Bone marrow (tissue), 2 donors: ENCODE measurements at regions not wholly inside any gene's neighbourhood (a gene's known extent, or its start where the extent isn't known, plus 50 kb on each side); places are given as distances from the start of the nearest gene placed in this dataset.

Source experiments
- DNase-seq, 2 donors: peaks; one replicate each; lab custom pipeline; 2025; lab: John Stamatoyannopoulos, UW

DNA sequence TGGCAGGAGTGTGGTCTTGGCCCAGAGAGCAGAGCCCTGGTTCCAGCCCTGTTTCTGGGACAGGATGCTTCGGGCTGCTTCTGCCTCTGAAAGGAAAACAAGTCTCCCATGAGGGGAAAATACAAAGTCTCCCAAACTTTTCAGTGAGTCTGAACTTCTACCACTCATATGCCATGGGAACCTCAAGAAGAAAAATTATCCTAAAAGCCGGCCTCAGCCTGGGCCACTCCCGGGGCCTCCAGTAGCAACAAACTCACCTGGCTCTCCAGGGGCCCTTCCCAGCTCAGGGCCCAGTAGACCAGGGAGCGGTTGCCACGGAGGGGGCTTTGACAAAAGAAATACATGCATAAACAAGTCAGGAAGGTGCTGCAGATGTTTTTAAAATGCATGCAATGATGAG is 289.2 kb upstream of the HDAC4 start:
- DNase-seq, result no peak

DNA sequence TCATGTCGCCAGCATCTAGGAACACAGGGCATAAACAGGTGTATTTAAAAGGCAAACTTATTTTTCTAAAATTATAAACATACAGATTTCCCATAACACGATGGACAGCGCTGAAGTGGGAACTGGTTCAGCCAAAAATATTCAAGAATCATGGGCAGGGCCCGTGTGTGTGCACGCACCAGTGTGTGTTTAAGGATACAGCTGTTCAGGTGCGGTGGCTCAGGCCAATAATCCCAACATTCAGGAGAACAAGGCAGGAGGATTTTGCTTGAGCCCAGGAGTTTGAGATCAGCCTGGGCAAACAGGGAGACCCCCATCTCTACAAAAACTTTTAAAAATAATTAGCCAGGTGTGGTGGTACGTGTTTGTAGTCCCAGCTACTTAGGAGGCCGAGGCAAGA is 288.6 kb upstream of the HDAC4 start:
- DNase-seq, result no peak

DNA sequence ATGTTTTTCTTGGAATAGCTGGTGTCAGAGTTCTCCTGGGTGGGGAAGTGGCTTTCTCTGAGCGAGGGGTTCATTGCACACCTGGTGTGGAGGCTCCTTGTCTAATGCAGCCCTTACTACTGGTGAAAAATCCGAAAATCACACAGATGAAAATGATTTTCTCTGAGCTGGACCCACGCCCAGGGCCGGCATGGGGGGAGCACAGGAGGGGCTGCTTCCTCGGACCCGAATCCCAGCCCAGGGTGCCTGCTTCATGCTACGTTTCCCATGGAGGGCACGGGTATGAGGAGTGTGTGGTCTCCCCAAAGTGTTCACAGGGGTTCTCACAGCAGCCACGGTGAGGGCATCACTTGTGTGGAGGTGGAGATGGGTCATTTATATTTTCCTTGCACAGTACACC is 288.0 kb upstream of the HDAC4 start:
- DNase-seq, result no peak

DNA sequence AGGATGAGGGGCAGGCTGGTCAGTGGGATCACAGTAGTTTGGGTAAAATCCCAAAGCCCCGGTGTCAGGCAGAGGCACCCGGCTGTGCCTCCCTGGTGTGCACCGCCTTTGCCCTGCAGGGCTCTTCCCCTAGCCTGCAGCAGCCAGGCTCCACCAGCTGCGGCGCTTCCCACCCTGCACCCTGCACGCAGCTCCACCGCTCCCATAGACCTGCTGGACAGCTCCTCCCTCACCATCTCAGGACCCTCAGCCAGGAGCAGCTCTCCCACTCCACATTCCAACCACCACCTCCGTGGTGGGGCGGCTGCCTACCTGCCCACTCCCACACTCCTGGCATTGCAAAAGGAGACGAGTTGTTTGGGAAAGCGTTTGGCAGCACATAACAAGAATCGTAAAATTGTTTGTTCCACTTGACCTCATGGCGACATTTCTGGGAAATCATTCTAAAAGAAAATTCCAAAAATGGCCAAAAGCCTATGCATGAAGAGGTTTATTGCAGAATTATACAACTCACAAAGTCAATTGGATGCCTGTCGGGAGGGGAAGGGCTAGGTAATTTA is 287.4 kb upstream of the HDAC4 start:
- DNase-seq, result no peak

DNA sequence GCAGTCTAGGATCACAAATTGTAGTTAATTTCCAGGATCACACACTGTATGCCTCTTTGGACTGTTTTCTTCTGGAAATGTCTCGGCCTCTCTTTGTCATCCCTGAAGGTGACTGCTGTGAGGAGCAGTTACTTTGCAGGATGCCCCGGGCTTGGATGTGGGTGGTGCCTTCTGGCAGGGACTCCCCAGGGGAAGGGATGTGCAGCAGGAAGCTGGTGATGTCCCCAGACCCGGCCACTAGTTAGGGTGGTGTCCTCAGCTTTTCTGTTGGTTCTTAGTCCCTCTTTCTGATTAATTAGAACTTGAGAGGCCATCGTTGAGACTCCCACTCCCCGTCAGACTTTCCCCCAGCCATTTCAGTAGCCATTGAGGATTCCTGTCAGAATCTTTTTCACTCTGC is 286.6 kb upstream of the HDAC4 start:
- DNase-seq, result no peak

DNA sequence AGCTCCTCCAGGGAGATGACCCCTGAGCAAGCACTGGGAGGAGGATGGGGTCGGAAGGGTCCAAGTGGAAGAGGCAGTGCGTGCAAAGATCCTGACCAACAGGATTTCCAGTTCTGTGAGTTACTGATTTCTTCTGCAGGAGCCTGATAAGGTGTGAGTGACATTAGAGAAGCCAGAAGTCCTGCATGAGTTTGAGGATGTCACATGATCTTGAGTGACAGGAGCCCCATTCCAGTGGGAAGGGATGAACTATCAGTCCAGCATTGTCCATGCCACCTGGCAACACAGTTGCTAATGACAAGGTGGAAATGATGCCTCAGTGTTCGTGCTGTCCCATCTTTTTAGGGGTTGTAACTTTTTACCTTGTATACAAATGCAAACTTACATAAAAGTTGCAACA is 285.1 kb upstream of the HDAC4 start:
- no peak for DNase-seq

DNA sequence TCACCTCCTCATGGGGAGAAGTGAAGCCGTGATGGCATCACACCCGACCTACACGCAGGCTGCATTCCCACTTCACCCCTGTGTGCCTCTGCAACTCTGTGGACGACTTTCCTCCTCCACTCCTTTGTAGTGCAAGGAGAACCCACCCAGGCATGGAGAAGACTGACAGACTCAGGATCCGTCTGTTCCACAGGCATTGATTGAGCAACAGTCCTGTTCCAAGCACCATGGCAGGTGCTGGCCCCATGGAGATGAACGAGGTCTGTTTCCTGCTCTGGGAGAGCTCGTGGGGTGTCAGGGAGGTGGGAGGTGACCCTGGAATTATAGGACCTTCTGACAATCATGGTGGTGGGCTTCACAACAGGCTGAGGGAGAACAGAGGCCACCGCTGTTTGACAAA is 284.7 kb upstream of the HDAC4 start:
- no peak for DNase-seq

DNA sequence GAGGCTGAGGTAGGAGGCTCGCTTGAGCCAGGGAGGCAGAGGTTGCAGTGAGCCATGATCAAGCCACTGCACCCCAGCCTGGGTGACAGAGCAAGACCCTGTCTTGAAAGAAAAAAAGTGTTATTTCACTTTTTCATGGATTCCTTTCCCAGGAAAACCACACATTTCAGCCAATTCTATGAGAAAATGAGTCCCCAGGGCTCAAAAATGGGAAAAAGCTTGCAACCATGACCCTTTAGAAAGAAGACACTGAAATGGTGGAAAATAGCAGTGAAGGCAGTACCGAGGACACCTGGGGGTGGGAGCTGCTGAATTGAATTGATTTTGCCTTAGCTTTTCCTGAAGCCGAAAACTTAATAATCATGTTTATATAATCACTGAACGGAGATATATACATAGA is 284.2 kb upstream of the HDAC4 start:
- no peak for DNase-seq

DNA sequence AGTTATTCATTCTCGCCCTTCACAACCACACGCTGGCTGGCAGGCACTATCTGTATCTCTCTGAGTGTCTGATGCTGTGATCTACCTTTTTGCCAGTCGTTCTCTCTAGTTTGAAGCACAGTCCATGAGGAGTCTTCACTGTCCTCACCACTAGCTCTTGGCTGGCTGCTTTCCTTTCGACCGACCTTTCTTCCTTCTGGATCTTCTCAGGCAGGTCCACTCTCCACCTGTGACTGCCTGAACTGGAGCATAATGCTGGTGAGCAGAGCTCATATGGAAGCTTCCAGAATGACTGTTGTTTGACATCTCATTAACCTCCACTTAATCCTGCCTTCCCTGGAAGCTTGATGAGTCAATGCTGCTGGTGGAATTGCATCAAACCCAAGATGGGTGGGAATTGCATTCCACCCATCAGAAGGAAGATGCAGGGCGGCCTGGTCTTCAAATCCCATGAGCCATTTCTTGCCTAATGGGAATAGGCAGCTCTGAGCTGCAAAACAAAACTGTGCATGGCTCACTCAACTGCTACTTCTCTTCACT is 283.5 kb upstream of the HDAC4 start:
- no peak for DNase-seq

DNA sequence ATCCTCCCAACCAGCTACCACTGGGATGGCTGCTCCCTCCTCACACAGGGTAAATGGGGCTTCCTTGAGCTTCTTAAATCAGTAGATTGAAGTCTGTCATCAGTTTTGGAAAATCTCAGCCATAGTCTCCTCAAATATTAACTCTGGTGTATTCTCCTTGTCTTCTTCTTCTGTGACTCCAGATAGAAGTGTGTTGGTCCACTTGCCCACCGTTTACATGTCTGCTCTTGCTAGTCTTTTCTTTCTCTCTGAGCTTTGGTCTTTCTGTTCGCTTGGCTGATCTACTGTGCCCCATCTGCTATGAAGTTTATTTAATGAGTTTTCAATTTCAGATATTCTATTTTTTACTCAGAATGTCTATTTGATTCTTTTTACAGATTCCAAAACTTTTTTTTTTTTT is 281.7 kb upstream of the HDAC4 start:
- no peak for DNase-seq

DNA sequence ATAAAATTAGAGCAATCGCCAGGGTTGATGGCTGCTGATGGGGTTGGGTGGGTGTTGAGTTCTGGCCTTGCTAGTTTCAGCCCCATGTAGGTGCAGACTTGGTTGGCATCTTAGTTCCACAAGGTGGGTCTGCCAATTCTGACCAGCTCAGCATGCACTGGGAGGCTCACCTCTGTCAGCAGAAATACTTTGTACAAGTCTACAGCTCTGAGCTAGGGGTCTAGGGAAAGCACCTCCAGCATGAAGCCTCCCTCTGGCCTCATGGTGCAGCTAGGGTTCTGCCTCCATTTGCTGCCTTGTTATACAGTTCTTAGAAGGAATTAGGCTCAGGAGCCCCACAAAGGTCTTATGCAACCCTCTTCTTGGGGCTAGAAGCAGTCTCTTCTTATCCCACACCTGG is 278.9 kb upstream of the HDAC4 start:
- no peak for DNase-seq

DNA sequence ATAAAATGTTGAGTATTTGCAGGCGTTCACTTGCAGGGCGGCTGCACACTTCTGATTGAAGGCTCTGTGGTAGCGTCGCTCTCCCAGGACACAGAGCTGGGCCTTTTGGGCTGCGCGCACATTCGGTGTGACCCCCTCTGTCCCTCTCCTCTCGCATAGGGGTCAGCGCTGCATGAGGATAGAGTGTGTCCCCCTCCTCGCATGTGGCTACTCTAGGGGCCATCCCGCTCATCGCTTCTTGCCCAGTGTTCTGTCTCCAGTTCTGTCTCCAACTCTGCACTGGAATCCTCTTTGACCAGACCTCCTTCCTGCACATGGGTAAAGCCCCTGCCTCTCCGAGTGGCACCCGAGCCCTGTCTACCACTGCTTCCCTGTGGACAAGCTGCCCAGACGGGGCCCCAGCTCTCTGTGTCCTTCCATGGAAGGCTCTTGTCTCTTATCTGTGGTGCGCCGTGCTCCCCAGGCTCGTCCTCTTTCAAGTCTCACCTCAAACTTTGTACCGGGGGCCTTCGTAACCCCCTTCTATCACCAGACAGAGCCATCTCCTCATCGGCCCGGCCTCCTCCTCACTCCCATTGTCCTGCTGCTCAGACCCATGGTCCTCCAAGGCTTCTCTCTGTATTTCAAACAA is 278.0 kb upstream of the HDAC4 start:
- DNase-seq, result no peak

DNA sequence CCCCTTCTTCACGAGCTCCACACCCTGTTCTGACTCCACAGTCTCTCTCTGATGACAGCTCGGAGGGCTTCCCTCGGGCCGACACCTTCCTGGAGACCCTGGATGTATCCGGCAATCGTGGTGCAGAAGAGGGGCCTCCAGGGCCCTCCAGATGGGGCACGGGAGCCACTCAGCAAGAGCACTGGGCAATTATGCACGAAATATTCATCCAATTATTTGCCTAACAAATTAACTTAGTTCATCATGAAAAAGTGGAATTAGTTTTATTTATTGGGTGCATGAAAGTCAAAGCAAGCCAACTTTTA is 277.3 kb upstream of the HDAC4 start:
- no peak for DNase-seq

DNA sequence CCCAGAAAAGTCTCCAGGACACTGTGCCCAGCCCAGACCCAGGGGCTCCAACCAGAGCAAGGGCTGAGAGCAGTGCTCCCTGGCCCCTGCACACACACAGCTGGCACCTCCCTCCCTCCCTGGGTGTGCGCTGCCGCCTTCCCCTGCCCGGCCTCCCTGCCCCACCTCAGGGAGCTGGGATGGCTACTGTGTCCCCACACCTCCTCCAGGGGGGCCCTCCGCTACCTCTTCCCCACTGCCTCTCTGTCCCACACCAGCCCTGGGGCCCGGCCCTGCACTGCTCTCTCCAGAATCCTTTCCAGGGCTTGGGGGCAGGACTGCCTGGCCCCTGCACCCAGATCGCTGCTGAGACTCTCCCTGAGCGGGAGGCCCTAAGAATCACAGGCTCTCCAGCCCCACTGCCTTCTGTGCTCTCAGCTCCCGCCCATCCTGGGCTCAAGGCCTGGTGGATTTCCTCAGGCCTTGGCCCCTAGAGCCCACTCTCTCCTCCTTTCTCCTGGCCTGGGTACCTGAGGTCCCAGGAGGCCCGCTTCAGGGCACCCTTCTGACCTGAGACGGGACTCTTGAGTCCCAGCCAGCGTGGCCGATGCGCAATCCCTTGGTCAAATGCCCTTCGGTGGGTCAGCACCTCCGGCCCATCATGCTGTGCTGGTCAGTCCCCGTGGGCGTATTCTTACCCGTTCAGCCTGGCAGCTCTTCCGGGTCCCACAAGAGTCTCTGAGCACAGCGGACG is 276.8 kb upstream of the HDAC4 start:
- no peak for DNase-seq

DNA sequence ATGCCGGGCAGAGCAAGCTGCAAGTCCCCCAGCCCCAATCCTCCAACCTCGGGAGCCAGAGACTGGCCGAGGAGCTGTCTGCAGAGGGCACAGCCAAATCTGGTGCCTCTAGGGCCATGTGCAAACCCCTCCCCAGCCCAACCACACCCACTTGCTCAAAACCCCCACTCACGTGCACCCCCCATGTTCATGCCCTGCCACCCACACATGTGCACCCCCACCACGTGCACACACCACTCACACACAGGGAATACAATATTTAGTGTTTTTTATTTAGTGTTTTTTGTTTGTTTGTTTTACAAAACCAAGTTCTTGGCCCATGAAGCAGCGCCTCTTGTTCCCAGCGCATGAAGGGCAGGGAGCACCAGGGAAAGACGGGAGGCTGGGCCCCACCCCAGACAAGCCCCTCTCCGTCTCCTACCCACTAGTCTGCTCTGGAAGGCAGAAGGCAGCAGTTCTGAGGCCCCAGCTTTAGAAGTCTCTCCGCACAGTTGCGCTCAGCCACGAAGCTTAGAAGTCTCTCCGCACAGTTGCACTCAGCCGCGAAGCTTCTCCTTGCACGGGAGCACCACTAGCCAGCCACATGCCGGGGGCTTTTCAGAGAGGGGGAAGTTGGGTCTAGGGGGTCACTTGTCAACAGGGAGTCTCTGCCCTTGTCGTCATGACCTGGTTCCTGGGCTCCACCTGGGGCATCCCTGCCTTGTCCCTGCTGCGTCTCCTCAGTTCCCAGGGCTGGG is 276.1 kb upstream of the HDAC4 start:
- DNase-seq, result no peak

DNA sequence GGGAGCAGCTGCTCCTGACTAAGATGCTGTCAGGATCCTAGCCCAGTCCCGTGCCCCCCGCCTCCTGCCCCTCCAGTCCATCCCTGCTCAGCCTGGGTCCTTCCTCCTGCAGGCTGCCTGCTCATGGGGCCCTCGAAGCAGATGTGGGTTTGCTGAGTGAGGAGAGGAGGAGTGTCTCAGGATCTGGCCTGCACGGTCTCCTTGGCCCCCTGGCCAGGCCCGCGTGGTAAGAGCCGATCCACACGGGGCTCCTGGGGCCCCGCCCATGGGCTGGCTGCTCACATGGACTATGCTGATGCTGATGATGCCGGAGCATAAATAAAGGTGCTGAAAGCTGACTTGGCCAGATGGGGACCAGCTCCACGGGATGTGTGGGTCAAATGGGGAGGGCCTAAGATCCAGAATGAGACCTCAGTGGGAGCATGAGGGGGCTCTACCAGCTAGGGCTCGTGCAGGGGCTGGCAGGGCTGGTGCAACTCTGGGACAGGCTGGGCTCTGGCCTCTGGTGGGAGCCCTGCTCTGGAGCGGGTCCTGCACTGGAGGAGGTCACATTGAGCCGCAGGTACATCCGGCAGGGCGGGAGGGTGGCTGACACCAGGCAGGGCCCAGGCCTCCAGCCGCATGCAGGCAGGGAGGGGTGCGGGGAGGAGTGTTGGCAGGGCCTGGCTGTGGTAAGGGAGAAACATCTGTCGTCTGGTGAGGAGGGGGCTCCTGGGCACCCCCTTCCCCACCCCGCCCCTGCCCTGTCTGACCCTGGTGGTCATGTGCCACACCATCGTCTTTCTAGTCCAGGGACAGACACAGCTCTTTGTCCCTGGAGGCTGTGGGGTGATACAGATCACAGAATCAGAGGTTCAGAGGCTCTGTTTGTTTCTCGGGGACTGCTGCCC is 275.3 kb upstream of the HDAC4 start:
- DNase-seq, result no peak

DNA sequence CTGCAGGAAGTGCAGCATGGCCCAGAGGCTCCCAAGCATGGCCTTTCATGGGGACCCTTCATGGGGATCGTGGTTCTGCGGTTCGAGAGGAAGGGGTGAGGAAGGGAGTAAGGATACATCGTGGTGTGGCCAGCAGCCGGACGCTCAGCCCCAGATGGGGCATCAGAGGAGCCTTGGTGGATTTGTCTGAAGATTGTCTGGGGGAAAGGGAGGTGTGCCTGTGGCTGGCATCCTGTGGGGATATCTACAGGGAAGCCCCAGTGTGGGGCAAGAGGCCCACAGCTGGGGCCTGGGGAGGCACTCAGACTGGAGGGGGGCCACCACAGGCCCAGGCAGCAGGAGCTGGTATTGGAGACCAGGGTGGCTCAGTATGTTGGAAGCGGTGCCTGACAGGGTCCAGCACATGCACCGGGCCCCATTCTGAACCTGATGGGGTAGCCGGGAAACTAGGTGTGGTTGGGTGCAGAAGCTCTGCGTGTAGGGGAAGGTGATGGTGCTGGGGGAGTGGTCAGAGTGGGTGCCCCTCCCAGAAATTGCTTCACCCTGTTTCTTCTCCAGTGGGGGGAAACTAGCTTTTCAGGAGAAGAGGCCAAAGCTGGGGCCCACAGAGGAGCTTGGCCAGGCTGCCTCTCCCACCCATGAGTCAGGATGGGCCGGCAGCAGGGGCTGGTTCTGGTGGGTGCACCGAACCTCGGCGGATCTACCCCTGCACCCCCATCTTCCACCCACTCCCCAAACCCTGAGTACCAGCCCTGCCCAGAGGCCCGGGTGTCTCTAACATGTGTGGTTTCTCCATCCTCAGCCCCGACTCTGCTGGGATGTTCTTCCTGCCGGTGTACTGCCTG is 274.4 kb upstream of the HDAC4 start:
- no peak for DNase-seq

DNA sequence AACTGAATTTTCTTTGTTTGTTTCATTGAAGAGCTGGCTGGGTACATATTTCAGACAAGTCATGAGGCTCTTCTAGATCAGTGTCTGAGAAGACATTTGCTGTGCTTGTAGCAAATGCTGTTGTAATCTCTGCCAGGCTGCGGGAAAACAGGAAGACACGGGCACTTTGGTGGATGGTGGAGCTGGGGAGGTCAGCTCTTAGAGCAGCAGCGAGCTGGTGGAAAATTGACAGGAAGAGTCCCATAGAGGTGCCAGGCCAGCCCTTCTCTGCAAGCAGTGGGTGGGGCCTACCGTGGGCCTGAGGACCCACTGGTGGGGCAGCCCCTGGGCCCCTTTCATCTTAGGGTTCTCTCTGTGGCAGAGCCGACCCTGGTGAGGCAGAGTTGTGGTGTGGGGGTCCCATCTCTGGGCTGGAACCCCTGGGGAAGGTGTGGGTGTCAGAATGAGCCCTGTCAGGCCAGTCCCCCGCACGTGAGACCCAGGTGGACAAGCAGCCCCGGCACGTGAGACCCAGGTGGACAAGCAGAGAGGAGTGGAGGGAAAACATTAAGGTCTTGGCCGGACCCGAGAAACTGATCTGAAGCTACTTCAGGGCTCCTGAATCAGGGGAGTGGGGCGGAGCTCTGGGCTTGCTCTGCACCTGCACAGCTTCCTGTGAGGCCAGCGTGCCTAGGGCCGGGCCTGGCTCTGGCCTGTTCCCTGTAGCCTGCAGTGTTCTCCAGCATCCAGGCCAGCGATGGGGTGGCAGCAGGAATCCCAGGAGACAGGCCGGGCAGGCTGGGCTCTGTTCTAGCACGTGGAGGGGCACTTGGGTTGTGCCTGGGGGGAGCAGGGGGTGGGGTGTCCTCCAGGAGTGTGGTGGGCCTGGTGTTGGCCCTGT is 273.5 kb upstream of the HDAC4 start:
- no peak for DNase-seq

DNA sequence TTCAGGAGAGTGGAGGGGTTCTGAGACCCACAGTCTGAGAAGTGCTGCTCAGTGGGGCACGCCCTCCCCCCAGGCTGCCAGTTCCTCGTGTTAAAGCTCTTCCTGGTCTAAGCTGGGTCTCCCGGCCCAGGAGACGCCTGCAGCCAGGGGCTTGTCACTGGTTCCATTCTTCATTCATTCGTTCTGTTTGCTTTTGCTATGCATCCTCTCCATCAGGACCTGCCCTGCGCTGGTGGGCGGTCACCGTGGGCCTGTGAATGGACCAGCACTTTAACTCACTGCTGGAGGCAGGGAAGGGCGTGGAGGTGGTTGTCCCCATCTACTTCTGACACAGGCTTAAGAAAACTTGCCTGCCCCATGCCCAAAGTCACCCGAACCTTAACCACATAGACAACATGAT is 272.8 kb upstream of the HDAC4 start:
- DNase-seq, result no peak
